ENCODE measurements at regions not wholly inside any gene's neighbourhood (a gene's known extent, or its start where the extent isn't known, plus 50 kb on each side); places are given as distances from the start of the nearest gene placed in this dataset.

GRCh38 chr4:20462426-20463175, 210.9 kb downstream of the SLIT2 start:
- peak; percentile 7 for DNase-seq

GRCh38 chr4:20463176-20463430, 211.4 kb downstream of the SLIT2 start:
- no peak for DNase-seq

GRCh38 chr4:20464381-20464780, 212.7 kb downstream of the SLIT2 start:
- DNase-seq = no peak

GRCh38 chr4:20474119-20474518, 222.4 kb downstream of the SLIT2 start:
- DNase-seq = peak; percentile 43

- DNase-seq = no peak
Observed at GRCh38 chr4:20478412-20478811, 221.8 kb upstream of the PACRGL start.

GRCh38 chr4:20480165-20480947, 219.9 kb upstream of the PACRGL start:
- no peak for DNase-seq

GRCh38 chr4:20483416-20483815, 216.8 kb upstream of the PACRGL start:
- DNase-seq = no peak

- no peak for DNase-seq
Observed at GRCh38 chr4:20486433-20486832, 213.8 kb upstream of the PACRGL start.

- no peak for DNase-seq
Observed at GRCh38 chr4:20487446-20487845, 212.8 kb upstream of the PACRGL start.

GRCh38 chr4:20487852-20488251, 212.4 kb upstream of the PACRGL start:
- no peak for DNase-seq

GRCh38 chr4:20490734-20491133, 209.5 kb upstream of the PACRGL start:
- DNase-seq = no peak

GRCh38 chr4:20493761-20494353, 206.4 kb upstream of the PACRGL start:
- no peak for DNase-seq

GRCh38 chr4:20496068-20496467, 204.2 kb upstream of the PACRGL start:
- DNase-seq = no peak

GRCh38 chr4:20504146-20504545, 196.1 kb upstream of the PACRGL start:
- no peak for DNase-seq

- DNase-seq = no peak
Observed at GRCh38 chr4:20505927-20506326, 194.3 kb upstream of the PACRGL start.

- DNase-seq = peak; percentile 9
Observed at GRCh38 chr4:20506827-20507226, 193.4 kb upstream of the PACRGL start.

- no peak for DNase-seq
Observed at GRCh38 chr4:20509315-20509714, 190.9 kb upstream of the PACRGL start.

GRCh38 chr4:20512033-20512792, 188.0 kb upstream of the PACRGL start:
- DNase-seq = no peak

GRCh38 chr4:20512985-20513384, 187.3 kb upstream of the PACRGL start:
- DNase-seq = no peak

- DNase-seq = no peak
Observed at GRCh38 chr4:20520901-20521300, 179.4 kb upstream of the PACRGL start.

- peak; percentile 29 for DNase-seq
Observed at GRCh38 chr4:20528508-20528907, 171.8 kb upstream of the PACRGL start.

GRCh38 chr4:20529691-20530090, 170.6 kb upstream of the PACRGL start:
- no peak for DNase-seq

GRCh38 chr4:20532116-20532790, 168.0 kb upstream of the PACRGL start:
- DNase-seq = no peak

Data from dermis blood vessel endothelial cell (primary cell).